OCI-LY7 (cell line): ENCODE measurements at regions not wholly inside any gene's neighbourhood (a gene's known extent, or its start where the extent isn't known, plus 50 kb on each side); places are given as distances from the start of the nearest gene placed in this dataset.

ENCODE experiments used
- EZH2phosphoT487 ChIP-seq: fragments of 200-600 bp; sonication (generic); IDR thresholded peaks from 2 replicates; pipeline ENCODE4 v1.6.1; 2018; ENCODE audit warnings: low read depth, borderline replicate concordance, mild to moderate bottlenecking, mixed run types, antibody characterized with exemption, low read length, moderate library complexity, mixed read lengths
- TF ChIP-seq, protein P1 (sequence below): fragments of 200-600 bp; sonication (generic); conservative IDR thresholded peaks from 2 replicates; pipeline ENCODE4 v1.5.1; 2014; ENCODE audit warnings: mild to moderate bottlenecking, antibody characterized with exemption, low read length, moderate library complexity, mixed read lengths

DNA sequence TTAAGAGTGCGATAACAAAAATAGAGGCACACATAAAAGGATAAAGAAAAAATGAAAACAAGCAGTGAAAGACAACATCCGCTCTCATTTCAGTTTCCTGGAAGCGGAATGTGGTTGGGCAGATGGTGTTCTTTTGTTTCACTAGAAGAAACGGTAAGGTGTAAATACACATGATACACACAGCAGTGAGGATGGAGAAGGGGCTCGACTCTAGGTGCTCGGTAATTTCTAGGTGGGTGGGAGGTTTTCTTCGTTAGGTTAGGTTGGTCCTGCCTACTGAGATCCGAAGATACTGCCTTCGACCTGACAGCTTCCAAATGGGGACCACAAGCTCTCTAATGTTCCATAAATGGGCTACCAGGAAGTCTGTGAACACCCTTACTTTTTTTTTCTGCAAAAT lies 1082.5 kb downstream of the BCL11B start:
- TF ChIP-seq, protein P1, sequence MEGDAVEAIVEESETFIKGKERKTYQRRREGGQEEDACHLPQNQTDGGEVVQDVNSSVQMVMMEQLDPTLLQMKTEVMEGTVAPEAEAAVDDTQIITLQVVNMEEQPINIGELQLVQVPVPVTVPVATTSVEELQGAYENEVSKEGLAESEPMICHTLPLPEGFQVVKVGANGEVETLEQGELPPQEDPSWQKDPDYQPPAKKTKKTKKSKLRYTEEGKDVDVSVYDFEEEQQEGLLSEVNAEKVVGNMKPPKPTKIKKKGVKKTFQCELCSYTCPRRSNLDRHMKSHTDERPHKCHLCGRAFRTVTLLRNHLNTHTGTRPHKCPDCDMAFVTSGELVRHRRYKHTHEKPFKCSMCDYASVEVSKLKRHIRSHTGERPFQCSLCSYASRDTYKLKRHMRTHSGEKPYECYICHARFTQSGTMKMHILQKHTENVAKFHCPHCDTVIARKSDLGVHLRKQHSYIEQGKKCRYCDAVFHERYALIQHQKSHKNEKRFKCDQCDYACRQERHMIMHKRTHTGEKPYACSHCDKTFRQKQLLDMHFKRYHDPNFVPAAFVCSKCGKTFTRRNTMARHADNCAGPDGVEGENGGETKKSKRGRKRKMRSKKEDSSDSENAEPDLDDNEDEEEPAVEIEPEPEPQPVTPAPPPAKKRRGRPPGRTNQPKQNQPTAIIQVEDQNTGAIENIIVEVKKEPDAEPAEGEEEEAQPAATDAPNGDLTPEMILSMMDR: no peak
- TF ChIP-seq EZH2phosphoT487: no peak
